HG03095 (cell line): ENCODE measurements at regions not wholly inside any gene's neighbourhood (a gene's known extent, or its start where the extent isn't known, plus 50 kb on each side); places are given as distances from the start of the nearest gene placed in this dataset.

Source experiments
- ATAC-seq: cut with Tn5 transposase; IDR thresholded peaks from one replicate; pipeline ENCODE4 v1.9.1; 2021; ENCODE audit warnings: moderate library complexity; ENCODE audit not compliant: unreplicated experiment

- peak; percentile 90 for ATAC-seq
Measured at GRCh38 chr11:104609311-104610085, 288.8 kb downstream of the CASP12 start.

GRCh38 chr11:104602643-104603042 lies 295.6 kb downstream of the CASP12 start:
- ATAC-seq: no peak

GRCh38 chr11:104594228-104594958 lies 303.9 kb downstream of the CASP12 start:
- ATAC-seq: no peak

- no peak for ATAC-seq
Measured at GRCh38 chr11:104588970-104589369, 309.3 kb downstream of the CASP12 start.

- no peak for ATAC-seq
Measured at GRCh38 chr11:104588446-104588845, 309.8 kb downstream of the CASP12 start.

GRCh38 chr11:104584823-104585222 lies 313.4 kb downstream of the CASP12 start:
- no peak for ATAC-seq

- ATAC-seq: no peak
Measured at GRCh38 chr11:104583857-104584256, 314.4 kb downstream of the CASP12 start.

- ATAC-seq: no peak
Measured at GRCh38 chr11:104582431-104582830, 315.8 kb downstream of the CASP12 start.

- no peak for ATAC-seq
Measured at GRCh38 chr11:104581246-104581980, 316.8 kb downstream of the CASP12 start.

GRCh38 chr11:104573441-104573990 lies 324.7 kb downstream of the CASP12 start:
- no peak for ATAC-seq

- ATAC-seq: no peak
Measured at GRCh38 chr11:104572279-104572678, 326.0 kb downstream of the CASP12 start.

GRCh38 chr11:104570078-104570701 lies 328.1 kb downstream of the CASP12 start:
- no peak for ATAC-seq

GRCh38 chr11:104565583-104565961 lies 332.7 kb downstream of the CASP12 start:
- ATAC-seq: no peak

- ATAC-seq: no peak
Measured at GRCh38 chr11:104564921-104565582, 333.2 kb downstream of the CASP12 start.

- ATAC-seq: no peak
Measured at GRCh38 chr11:104556606-104557301, 341.5 kb downstream of the CASP12 start.

- no peak for ATAC-seq
Measured at GRCh38 chr11:104549019-104549418, 349.2 kb downstream of the CASP12 start.

GRCh38 chr11:104547996-104548661 lies 350.1 kb downstream of the CASP12 start:
- no peak for ATAC-seq

- no peak for ATAC-seq
Measured at GRCh38 chr11:104546501-104546900, 351.8 kb downstream of the CASP12 start.

GRCh38 chr11:104541701-104542100 lies 356.6 kb downstream of the CASP12 start:
- no peak for ATAC-seq
